ENCODE measurements at regions not wholly inside any gene's neighbourhood (a gene's known extent, or its start where the extent isn't known, plus 50 kb on each side); places are given as distances from the start of the nearest gene placed in this dataset.

- ATAC-seq = no peak
- Histone ChIP-seq H3K27ac (no peak overlapping the region), H3K27me3 (no peaks in the 10 kb centered on the region), H3K4me1 (no peaks in the 10 kb centered on the region), H3K9me3 (no peaks in the 10 kb centered on the region), H3K36me3 (no peaks in the 10 kb centered on the region), H3K4me3 (no peak overlapping the region)
- DNase-seq = no peak
- intact Hi-C loops (cut with DNase I) = no loop called here
- TF ChIP-seq CTCF (IDR thresholded peaks at IDR 0.05) = no peak
Observed at GRCh38 chr2:2892892-2893291, 484.7 kb downstream of the EIPR1 start.

DNA sequence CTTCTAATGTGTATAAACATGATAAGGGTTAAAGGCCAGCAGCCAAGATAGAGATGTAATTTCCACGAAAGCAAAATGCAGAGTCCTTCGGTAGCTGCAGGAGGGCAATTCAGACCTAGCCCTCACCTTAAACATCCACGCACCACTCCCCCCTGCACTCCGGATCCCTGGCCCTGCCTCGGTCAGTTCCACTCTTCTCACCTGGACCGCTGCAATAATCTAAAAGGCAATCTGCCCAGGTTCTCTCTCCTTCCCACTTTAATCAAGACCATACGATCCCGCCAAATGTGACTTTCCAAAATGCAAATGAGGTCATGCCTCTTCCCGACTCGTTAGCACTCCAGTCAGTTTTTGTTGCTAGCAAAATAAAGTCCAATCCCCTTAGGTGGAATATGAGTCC, 485.2 kb downstream of the EIPR1 start:
- H3K9me3 ChIP-seq = no peaks in the 10 kb centered on the region
- no peaks in the 10 kb centered on the region for H3K4me1 ChIP-seq
- no peaks in the 10 kb centered on the region for H3K27me3 ChIP-seq
- TF ChIP-seq CTCF (IDR thresholded peaks at IDR 0.05) = no peak
- H3K4me3 ChIP-seq = no peak overlapping the region
- DNase-seq (no peak), ATAC-seq (no peak)
- H3K27ac ChIP-seq = no peak overlapping the region
- no peaks in the 10 kb centered on the region for H3K36me3 ChIP-seq
- intact Hi-C loops (cut with DNase I) = no loop called here

DNA sequence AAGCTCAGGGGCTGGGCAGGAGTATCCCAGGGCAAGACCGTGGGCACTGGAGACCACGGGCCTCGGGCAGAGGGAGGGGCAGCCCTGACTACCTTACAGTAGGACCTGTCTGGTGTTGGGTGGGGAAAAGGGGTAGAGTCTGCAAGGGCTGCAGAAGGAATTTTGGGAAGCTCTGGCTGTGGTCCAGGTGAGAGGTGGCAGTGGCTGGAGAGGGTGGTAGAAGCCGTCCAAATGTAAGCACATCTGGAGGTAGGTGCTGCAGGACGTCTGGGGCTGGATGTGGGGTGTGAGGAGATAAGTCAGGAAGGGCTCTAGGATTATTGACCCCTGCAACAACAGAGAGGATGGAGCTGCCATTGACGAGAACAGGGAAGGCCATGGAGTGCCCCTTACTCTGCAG, 486.7 kb downstream of the EIPR1 start:
- no peaks in the 10 kb centered on the region for H3K4me1 ChIP-seq
- no peaks in the 10 kb centered on the region for H3K36me3 ChIP-seq
- H3K27me3 ChIP-seq = no peaks in the 10 kb centered on the region
- no peak for ATAC-seq
- no peak overlapping the region for H3K27ac ChIP-seq
- no peaks in the 10 kb centered on the region for H3K9me3 ChIP-seq
- DNase-seq = no peak
- H3K4me3 ChIP-seq = no peak overlapping the region
- intact Hi-C loops (cut with DNase I) = no loop called here
- no peak for TF ChIP-seq CTCF (IDR thresholded peaks at IDR 0.05)

DNA sequence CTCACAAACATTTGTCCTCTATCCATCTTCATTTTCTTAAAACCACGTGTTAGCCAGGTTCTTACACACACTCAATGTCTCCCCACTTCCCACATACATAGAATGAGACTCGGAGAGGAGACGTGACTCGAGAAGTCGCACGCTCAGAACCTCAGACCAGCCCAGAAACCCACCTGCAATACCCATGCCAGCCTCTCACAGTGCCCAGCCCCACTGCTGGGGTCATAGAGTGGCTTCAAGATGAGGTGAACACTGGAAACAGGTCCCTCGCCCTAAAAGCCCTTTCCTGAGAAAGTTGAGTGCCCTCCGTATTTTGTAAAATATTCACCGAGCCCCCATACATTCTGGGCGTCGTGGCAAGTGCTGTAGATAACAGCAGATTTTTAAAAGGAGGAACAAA, 487.4 kb downstream of the EIPR1 start:
- intact Hi-C loops (cut with DNase I) = no loop called here
- ATAC-seq = no peak
- no peak overlapping the region for H3K4me3 ChIP-seq

DNA sequence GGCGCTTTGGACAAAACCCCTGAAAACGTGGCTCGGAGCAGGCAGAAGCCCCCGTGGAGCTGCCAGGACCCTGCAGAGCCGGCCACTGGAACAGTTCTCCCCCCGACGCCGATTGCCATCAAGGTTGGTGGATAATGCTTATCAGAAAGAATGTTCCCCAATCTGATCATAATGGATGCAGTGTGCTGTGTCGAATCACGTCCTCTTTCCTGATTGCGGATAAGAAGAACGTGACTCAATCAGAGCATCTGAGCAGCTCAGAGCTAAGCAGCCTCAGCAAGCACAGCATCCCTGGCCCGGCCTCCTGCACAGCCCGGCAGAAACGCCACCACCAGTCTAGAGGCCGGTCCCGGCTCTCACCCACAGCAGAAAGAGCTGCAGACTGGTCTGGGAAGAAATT, 488.0 kb downstream of the EIPR1 start:
- DNase-seq (no peak), ATAC-seq (no peak)
- H3K36me3 ChIP-seq = no peaks in the 10 kb centered on the region
- H3K9me3 ChIP-seq = no peaks in the 10 kb centered on the region
- no peak overlapping the region for H3K27ac ChIP-seq
- intact Hi-C loops (cut with DNase I) = no loop called here
- TF ChIP-seq CTCF (IDR thresholded peaks at IDR 0.05) = no peak
- H3K27me3 ChIP-seq = no peaks in the 10 kb centered on the region
- no peaks in the 10 kb centered on the region for H3K4me1 ChIP-seq
- no peak overlapping the region for H3K4me3 ChIP-seq

More for the DNA sequence above, 487.4 kb downstream of the EIPR1 start:
- DNase-seq = no peak
- no peaks in the 10 kb centered on the region for H3K36me3 ChIP-seq
- no peaks in the 10 kb centered on the region for H3K27me3 ChIP-seq
- no peak overlapping the region for H3K27ac ChIP-seq
- no peak for TF ChIP-seq CTCF (IDR thresholded peaks at IDR 0.05)
- no peaks in the 10 kb centered on the region for H3K4me1 ChIP-seq
- no peaks in the 10 kb centered on the region for H3K9me3 ChIP-seq

- no peak for ATAC-seq
- no peaks in the 10 kb centered on the region for H3K27me3 ChIP-seq
- H3K4me1 ChIP-seq = no peaks in the 10 kb centered on the region
- intact Hi-C loops (cut with DNase I) = no loop called here
- H3K9me3 ChIP-seq = no peaks in the 10 kb centered on the region
- H3K27ac ChIP-seq = no peak overlapping the region
- no peak for TF ChIP-seq CTCF (IDR thresholded peaks at IDR 0.05)
- H3K36me3 ChIP-seq = no peaks in the 10 kb centered on the region
- no peak for DNase-seq
- H3K4me3 ChIP-seq = no peak overlapping the region
Observed at GRCh38 chr2:2889141-2889540, 488.5 kb downstream of the EIPR1 start.

Data from upper lobe of right lung (tissue), 1 donor.